ENCODE measurements at regions not wholly inside any gene's neighbourhood (a gene's known extent, or its start where the extent isn't known, plus 50 kb on each side); places are given as distances from the start of the nearest gene placed in this dataset.

DNA sequence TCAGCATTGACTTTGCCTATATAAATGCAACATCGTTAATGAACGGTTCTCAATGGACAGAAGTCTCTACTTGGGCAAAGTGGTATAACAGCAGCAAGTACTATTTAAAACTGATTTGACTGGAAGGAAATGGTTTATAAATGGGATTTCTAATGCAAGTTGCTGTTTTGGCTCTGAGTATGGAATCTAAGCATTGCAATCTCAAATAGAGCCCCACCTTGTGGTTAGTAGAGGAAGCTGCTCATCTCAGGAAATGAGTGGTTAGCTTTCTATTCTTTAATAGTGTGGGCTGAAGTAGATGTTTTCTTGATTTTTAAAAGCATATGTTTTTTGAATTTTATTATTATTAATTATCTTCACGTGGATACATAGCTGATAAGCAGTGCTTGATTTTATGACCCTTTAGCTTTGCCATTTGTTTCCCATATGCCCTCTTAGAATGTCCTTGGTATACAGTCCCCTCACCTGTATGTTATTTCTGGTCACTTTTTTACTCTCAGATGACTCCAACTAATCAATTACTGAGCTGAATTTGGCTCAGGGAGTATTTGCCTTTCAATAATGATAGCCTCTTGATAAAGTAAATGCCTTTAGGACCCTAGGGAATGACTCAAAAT, 67.1 kb downstream of the OXSM start:
- TF ChIP-seq, protein P1, sequence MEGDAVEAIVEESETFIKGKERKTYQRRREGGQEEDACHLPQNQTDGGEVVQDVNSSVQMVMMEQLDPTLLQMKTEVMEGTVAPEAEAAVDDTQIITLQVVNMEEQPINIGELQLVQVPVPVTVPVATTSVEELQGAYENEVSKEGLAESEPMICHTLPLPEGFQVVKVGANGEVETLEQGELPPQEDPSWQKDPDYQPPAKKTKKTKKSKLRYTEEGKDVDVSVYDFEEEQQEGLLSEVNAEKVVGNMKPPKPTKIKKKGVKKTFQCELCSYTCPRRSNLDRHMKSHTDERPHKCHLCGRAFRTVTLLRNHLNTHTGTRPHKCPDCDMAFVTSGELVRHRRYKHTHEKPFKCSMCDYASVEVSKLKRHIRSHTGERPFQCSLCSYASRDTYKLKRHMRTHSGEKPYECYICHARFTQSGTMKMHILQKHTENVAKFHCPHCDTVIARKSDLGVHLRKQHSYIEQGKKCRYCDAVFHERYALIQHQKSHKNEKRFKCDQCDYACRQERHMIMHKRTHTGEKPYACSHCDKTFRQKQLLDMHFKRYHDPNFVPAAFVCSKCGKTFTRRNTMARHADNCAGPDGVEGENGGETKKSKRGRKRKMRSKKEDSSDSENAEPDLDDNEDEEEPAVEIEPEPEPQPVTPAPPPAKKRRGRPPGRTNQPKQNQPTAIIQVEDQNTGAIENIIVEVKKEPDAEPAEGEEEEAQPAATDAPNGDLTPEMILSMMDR (conservative IDR thresholded peaks at IDR 0.05) = peak; percentile 75
- no peak overlapping the region for H3K27ac ChIP-seq

- no peak overlapping the region for H3K27ac ChIP-seq
Observed at GRCh38 chr3:25861566-25861965, 71.7 kb downstream of the OXSM start.

GRCh38 chr3:25863011-25863415, 73.1 kb downstream of the OXSM start:
- no peak overlapping the region for H3K27ac ChIP-seq
- TF ChIP-seq, protein P1 (conservative IDR thresholded peaks at IDR 0.05) = no peak

More at GRCh38 chr3:25861566-25861965, 71.7 kb downstream of the OXSM start:
- TF ChIP-seq, protein P1 (conservative IDR thresholded peaks at IDR 0.05) = no peak

DNA sequence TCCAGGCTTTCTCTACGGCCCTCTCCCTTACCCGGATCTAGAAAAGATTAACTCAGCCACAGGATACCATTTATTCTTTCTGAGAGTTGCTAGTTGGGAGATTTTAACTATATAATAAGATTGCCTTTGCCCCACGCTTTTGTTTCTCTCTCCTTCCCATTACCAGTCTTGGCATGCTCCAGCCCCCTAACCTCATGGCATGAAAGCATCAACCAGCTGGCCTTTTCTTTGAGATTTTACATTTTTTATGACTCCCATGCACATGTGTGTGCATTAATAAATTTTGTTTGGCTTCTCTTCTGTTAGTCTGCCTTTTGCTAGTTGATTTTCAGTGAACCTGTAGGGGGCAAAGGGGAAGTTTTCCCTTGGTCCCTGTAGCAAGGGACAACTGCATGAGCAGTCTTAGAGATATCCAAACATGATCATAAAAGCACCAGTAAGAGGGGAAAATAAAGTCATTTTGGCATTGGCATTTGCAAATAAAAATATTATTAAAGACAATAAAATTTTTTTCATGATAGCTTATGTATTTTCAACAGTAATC, 73.6 kb downstream of the OXSM start:
- H3K27ac ChIP-seq = no peak overlapping the region
- TF ChIP-seq, protein P1 (conservative IDR thresholded peaks at IDR 0.05) = peak; percentile 64

DNA sequence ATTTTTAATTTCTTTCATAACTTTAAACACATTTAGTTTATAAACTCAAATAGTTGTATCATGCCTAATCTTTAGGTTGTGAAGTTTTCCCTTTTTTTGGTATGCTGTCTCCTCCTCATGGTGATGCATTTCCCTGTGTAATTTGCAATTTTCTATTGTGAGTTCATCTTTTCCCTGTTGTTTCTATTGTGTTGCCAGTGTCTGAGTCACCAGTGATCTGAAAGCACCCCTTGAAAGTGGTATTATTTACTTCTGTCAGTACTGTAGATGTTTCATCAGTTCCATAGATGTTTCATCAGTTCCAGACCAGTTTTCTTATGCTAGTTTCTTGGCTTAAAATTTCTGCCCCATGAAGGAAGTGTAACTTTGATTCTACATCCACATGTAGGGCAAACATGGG, 80.6 kb downstream of the OXSM start:
- TF ChIP-seq, protein P1 (conservative IDR thresholded peaks at IDR 0.05) = no peak

DNA sequence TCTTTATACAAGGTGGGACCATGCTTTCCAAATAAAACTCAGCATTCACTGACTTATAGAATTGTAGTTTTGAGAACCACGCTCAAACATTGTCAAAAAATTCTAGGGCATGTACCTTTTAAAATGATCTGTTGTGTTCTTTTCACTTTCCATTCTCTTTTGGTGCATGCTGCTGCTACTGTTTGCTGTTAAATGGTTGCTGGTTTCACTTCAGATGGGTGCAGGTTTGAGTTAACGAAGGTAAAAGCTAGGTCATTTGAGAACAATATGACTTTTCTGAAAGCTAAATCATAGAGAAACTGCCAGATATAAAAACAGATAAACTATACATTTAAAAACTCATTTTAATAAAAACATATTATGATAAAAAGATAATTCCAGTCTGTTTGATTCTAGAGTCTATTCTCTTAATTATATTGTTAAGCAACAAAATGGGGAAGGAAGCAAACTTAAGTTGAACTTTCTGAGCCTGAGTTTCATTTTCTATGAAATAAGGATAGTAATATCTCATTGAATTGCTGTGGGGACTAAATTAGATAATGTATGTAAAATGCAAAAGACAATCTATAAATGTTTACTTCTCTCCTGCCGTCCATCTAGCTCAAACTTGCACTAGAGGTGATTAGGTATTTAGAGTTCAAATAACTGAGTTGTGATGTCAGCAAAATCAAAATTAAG, 82.4 kb downstream of the OXSM start:
- no peak overlapping the region for H3K27ac ChIP-seq
- TF ChIP-seq, protein P1 (conservative IDR thresholded peaks at IDR 0.05) = no peak

More for the DNA sequence above, 80.6 kb downstream of the OXSM start:
- H3K27ac ChIP-seq = no peak overlapping the region

- no peak overlapping the region for H3K27ac ChIP-seq
- TF ChIP-seq, protein P1 (conservative IDR thresholded peaks at IDR 0.05) = no peak
Observed at GRCh38 chr3:25883492-25883891, 93.6 kb downstream of the OXSM start.

All from VCaP (cell line).